ENCODE measurements at regions not wholly inside any gene's neighbourhood (a gene's known extent, or its start where the extent isn't known, plus 50 kb on each side); places are given as distances from the start of the nearest gene placed in this dataset.
A peak's percentile ranks its signal among the peaks of the same experiment; 100 is the strongest.

DNA sequence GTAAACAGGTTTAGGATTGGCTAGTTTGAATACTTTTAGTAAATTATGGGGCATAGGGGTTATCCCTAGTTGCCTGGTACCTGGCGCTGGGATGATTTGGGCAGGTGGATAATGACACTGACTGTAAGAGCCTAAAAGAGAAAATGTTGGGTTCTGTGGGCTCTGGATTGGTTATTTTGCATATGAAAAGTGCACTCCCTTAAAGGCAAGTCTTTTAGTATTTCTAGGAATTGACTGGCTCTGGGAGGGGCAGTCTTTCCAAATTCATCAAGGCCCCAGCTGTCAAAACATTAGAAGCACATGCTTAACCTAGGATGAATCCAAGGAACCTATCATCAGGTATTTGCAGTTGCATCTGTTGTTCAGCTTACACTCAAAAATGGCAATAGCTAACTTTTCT is 454.6 kb upstream of the SORCS1 start:
- no peak for DNase-seq

DNA sequence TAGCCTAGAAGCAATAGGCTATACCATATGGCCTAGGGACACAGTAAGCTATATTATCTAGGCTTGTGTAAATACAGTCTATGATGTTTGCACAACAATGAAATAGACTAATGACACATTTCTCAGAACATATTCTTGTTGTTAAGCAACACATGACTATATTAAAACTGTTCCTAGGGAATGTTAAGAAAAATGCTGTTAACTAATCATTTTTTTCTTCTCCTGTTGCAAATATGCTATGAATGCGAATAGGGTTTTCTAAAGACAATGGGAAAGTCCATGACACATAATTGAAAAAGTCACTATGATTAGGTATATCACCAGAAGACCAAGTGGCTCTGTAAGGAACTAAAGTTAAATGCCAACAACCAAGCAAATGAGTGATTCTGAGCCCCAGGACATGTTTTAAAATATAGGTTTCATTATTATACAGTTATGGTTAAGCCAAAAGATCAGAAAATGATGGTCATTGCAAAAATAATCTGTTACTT is 454.0 kb upstream of the SORCS1 start:
- no peak for DNase-seq

DNA sequence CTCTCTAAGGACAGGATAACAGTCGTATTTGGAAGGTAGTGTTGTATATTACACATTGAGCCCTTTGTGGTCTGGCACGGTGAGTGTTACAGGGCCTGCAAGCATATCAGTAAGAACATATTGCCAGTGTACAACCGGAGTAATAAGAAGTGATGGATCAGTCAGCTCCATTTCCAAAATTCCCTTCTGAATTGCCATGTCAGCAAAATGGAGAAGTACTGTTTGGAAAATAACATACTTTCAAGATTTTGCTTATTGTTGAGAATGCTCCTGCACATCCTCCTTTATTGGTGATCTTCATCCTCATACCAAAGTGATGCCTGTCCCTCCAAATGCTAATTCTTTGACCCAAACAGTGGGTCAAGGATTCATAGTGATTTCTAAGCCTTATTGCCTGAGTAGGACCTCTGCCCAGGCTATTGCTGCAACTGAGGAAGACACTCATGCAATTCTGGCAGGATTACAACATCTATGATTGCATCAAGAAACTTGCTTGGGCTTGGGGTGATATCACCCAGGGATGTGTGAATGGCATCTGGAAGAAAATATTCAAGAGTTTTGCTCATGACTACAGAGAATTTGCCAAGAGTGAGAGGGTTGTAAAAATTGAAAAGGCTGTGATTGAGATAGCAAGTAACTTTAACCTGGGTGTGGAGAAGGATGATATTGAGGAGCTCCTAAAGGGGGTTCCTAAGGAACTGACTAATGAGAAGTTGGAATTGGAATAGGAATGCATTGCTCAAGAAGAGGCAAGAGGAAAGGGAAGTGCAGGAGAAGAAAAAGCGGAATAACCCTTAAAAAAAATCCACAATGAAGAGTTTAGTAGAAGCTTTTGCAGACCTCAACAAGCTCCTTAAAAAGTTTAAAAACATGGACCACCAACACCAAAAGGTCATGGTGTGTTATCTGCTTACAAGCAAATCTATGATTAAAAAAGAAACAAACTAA is 452.2 kb upstream of the SORCS1 start:
- DNase-seq, result no peak

DNA sequence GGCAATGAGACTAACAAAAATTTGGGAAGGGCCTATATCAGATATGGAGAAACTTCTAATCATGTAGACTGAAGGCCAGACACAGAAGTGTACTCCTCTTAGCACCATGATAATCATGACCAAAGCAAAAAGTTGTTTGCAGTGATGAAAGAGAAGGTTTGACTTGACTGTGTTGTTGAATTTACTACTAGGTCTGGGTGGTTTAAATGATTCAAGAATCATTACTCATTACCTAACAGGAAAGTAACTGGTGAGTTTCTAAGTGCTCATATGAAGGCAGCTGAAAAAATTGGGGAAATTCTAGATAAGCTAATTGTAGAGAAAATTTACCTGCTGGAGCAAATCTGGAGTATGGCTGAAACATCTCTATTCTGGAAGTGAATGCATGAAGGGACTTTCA is 451.5 kb upstream of the SORCS1 start:
- no peak for DNase-seq

DNA sequence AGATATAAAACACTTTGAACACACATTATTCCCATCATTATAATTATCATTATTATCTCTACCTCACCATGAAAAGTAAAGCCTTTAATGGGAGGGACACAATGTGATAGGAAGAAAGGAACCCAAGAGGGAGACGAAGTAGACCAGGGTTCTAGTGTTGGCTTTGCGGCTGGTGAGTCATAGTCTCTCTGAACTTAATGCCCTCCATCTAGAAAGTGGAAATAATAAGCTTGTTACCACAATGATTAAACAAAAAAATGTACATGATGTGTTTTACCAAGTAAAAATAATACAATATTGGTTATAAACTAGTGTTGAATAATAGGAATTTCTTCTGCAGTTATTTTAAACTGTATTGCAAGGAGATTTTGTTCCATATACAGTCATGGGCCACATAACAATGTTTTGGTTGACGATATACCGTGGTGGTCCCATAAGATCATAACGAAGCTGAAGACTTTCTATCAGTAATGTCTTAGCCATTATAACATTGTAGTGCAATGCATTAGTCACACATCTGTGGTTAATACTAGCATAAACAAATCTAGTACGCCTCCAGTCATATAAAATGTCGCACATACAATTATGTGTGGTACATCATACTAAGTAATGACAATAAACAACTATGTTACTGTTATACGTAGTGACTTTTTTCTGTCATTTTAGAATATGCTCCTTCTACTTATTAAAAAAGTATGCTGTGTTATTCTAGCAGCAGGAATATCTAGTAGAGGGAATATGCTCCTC is 450.6 kb upstream of the SORCS1 start:
- DNase-seq, result no peak

GRCh38 chr10:107611115-107611514 is 446.6 kb upstream of the SORCS1 start:
- no peak for DNase-seq

- no peak for DNase-seq
Observed at GRCh38 chr10:107589081-107589480, 424.6 kb upstream of the SORCS1 start.

DNA sequence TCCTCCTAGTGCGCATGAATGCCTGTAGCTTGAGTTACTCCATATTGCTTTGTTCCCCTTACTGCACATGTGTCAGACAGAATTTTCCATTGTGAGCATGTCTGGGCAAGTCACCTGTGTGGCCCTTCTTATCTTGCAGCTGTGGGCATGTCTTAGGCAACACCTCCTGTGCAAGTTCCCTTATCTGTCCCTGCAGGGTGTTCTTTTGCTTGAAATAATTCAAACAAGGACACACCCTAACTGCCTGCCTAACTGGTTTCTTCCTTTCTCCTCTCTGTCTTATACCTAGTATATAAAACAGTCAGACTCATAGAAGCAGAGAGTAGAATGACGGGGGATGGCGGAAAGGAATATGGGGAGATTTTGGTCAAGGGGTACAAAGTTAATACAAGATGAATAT is 421.1 kb upstream of the SORCS1 start:
- no peak for DNase-seq

- no peak for DNase-seq
Observed at GRCh38 chr10:107583974-107584373, 419.5 kb upstream of the SORCS1 start.

- no peak for DNase-seq
Observed at GRCh38 chr10:107579970-107580369, 415.5 kb upstream of the SORCS1 start.

GRCh38 chr10:107577221-107577620 is 412.7 kb upstream of the SORCS1 start:
- DNase-seq, result no peak

GRCh38 chr10:107576746-107577145 is 412.2 kb upstream of the SORCS1 start:
- DNase-seq, result peak; percentile 19

DNA sequence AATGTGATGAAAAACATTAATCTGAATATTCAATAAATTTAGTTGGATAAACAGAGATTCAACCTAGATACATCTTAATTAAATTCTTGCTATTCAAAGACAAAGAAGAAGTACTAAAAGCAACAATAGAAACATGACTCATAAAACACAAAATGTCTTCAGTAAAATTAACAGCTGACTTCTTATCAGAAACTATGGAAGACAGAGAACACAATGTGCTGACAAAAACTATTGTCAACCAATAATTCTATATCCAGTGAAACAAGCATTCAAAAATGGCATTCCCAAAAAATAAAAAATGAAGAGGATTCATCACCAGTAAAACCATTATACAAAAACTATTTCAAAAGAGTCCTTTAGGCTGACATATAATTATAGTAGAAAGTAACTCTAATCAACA is 400.5 kb upstream of the SORCS1 start:
- DNase-seq, result no peak

DNA sequence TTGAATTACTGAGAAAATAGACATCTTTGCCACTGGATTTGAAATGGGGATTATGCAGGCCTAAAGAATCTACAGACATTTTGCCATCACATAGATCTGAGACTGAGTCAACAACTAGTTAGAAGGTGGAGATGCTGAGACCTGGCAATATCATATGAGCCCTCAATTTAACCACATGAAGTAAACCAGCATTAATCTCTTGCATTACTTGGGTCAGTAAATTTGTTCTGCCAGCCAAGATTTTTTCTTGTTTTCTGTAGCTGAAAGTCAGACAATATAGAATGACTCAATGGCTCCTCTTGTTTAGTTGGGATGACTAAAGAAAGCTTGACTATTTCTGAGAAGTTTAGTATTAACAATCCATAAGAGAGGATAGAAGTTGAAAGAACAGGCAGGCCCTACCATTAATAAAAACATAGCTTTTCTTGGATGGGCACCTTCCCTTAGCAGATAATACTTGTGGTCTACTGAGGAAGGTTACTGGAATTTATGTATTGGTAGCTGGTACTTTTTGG is 396.7 kb upstream of the SORCS1 start:
- DNase-seq, result no peak

DNA sequence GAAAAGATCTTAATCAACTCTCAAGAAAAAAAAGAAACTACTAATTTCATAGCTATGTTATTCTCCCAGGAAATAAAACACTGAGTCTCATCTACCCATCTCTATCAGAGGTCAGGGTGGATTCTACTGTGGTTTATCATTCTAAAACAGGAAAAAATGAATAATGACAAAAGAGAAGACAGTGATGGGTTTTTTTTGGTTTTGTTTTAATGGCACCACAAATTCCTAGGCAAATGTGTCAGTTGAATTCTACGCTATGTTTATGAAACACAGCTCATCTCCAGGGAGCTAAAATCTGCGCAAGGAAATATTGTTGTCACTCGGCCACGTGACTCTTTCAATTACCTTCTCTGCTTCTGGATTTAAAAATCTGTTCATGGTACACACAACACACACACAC is 393.4 kb upstream of the SORCS1 start:
- no peak for DNase-seq

DNA sequence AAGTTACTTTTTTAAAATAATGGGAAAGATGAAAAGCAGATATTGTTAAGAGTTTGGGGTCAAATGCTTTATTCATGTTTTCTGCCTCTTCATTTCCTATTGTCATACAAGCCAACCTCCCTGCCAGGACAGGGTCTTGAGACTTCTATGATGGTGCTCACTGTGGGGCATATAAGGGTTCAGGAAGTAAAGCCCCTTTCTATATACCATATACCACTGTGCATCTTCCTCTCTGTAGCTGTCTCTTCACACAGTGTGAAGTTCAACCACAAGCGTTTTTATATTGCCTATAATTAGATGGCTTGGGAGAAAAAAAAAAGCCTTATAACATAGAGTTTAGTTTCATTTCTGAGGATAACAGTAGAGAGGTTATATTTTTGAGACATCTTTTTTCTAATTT is 389.8 kb upstream of the SORCS1 start:
- no peak for DNase-seq

DNA sequence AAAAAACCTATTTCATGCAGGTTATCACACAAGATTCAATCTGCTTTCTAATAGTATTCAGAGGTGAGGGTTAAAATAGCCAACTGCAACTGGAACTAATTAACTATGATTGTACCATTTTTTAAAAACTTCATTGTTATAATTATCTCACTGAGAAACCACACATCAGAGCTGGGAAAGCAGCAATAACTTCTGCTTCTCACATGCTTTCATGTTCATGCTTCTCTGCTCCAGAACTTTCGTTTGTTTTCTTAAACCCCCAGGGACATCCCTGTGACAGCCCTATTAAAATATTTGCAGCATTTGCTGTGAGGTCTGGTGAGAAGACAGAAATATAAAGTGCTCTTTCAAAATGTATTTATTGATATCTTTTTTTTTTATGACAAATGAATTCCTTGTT is 389.0 kb upstream of the SORCS1 start:
- DNase-seq, result no peak

GRCh38 chr10:107552963-107553362 is 388.5 kb upstream of the SORCS1 start:
- DNase-seq, result no peak

DNA sequence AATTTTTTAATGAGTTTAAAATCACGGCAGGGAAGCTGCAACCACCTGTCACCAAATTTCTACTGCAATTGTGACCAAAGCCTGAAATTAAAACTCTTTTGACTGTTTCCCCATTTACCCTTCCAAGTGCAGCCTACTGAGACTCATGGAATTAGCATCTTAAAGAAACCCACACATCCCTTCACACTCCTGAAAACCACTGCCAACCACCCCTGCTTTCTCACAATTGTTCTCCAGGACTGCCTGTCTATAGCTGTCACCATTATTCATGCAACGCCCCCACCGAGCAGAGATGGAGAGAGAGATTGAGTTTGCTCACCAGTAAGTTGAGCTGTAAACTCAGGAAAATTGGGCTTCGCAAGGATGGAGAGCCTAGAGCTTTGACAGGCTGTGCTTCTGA is 383.8 kb upstream of the SORCS1 start:
- DNase-seq, result no peak

DNA sequence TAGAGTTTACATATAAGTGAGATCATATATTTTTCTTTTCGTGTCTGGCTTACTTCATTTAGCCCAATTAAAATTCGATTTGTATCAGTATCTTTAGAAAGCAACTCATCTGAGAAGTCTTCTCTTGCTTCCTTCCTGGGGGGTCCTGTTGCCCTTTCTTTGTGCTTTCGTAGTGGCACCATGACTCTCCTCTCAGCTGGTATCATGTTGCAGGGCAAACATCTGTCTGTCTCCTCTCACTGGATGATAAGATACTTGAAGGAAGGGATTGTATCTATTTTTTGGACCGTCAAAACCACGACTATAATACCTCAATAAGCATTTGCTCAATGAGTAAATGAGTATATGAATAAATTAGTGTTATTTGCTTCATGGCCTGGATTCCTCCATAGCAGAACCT is 382.5 kb upstream of the SORCS1 start:
- no peak for DNase-seq

DNA sequence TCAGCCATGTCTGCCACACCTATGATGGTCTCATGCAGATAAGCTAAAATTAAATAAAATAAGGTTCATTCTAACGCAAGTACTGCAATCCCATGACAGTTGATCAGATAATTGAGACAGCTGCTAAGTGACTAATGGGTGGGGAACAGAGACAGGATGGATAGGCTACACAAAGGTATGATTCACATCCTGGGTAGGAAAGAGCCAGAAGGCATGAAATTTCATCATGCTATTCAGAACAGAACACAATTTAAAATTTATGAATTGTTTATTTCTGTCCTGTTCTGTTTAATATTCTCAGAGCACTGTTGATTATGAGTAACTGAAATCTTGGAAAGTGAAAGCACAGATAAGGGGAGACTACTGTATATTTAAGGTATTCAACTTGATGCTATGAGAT is 381.8 kb upstream of the SORCS1 start:
- DNase-seq, result no peak

DNA sequence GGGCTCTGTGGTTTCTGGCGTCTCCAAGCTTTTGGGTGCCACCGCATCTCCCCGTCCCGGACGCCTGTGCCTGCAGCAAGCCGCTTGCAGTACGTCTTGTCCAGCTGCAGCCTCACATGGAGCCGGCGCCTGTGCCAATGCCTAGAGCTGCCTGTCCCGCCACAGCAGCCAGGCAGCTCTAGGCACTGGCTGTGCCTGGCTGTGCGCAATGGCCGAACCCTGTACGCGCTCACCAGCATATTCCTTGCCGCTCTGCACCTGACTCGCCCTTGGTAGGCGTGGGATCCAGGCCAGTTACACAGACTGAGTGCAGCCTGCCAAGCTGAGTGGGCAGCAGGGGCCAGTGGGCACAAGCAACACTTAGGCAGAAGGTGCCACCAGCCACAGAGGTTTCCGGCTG is 381.2 kb upstream of the SORCS1 start:
- DNase-seq, result no peak

- no peak for DNase-seq
Observed at GRCh38 chr10:107544706-107545520, 380.4 kb upstream of the SORCS1 start.

All from femur (tissue), 1 donor.